ENCODE measurements at regions not wholly inside any gene's neighbourhood (a gene's known extent, or its start where the extent isn't known, plus 50 kb on each side); places are given as distances from the start of the nearest gene placed in this dataset.
"Not testable (repeated sequence)": the region's sequence is repeated elsewhere in the genome, so short reads cannot be mapped to it uniquely, and the experiment has no call there.

DNA sequence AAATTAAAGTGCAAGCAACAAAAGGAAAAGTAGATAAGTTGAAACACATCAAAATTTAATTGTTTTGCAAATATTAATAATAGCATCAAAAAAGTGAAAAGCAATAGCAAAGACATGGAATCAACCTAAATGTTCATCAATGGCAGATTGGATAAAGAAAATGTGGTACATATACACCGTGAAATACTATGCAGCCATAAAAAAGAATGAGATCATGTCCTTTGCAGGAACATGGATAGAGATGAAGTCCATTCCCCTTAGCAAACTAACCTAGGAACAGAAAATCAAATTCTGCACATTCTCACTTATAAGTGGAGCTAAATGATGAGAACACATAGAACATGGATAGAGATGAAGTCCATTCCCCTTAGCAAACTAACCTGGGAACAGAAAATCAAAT is 67.2 kb upstream of the SMAD3 start:
- H3K9me3 ChIP-seq (replicated peaks; ENCODE audit: control insufficient read depth, insufficient read depth, low read depth, low read length); H3K4me3 ChIP-seq; H4K20me1 ChIP-seq (replicated peaks; ENCODE audit: control insufficient read depth, insufficient read depth, low read length); H3K27me3 ChIP-seq (ENCODE audit: control insufficient read depth in 2 of 2, insufficient read depth in 2 of 2, low read length in 2 of 2); CTCF ChIA-PET (ENCODE audit: low intra/inter-chr PET ratio); FAIRE-seq; H3K36me3 ChIP-seq (ENCODE audit: control insufficient read depth, insufficient read depth, low read length); intact Hi-C loops (cut with micrococcal nuclease); in situ Hi-C loops (cut with MboI); POLR2A ChIA-PET; H2AFZ ChIP-seq (ENCODE audit: low read depth, low read length); H3K4me2 ChIP-seq (ENCODE audit: insufficient read depth, low read length); H3K9ac ChIP-seq (ENCODE audit: insufficient read depth in 1 of 2, low read depth in 2 of 2, low read length in 2 of 2); H3K79me2 ChIP-seq (ENCODE audit: control insufficient read depth, insufficient read depth, low read length); H3K27ac ChIP-seq (ENCODE audit: extremely low read depth, low read depth, low read length); ATAC-seq; H3K4me1 ChIP-seq (replicated peaks in 1 of 2; ENCODE audit: control insufficient read depth in 2 of 2, insufficient read depth in 2 of 2, low read length in 2 of 2); DNase-seq (ENCODE audit: extremely low read depth in 1 of 4, low spot score in 3 of 4); H3K9me1 ChIP-seq (ENCODE audit: control insufficient read depth, insufficient read depth, low read length); BruUV-seq (replicated peaks): not testable (repeated sequence)
- WGBS (ENCODE audit: insufficient coverage, low coverage, missing lambda C conversion rate): 50% methylated on average over 1 of the region's 1 CpG
- TF ChIP-seq ZNF146 (CRISPR knock-in tag; IDR thresholded peaks at IDR 0.05; ENCODE audit: unreplicated experiment) (peak; percentile 90), BCOR (IDR thresholded peaks at IDR 0.05) (0 out of 2 replicates have a peak, but pooled peaks have one; percentile 14), RBM25 (IDR thresholded peaks at IDR 0.05; ENCODE audit: low read depth, low read length, severe bottlenecking) (peak; percentile 39)

DNA sequence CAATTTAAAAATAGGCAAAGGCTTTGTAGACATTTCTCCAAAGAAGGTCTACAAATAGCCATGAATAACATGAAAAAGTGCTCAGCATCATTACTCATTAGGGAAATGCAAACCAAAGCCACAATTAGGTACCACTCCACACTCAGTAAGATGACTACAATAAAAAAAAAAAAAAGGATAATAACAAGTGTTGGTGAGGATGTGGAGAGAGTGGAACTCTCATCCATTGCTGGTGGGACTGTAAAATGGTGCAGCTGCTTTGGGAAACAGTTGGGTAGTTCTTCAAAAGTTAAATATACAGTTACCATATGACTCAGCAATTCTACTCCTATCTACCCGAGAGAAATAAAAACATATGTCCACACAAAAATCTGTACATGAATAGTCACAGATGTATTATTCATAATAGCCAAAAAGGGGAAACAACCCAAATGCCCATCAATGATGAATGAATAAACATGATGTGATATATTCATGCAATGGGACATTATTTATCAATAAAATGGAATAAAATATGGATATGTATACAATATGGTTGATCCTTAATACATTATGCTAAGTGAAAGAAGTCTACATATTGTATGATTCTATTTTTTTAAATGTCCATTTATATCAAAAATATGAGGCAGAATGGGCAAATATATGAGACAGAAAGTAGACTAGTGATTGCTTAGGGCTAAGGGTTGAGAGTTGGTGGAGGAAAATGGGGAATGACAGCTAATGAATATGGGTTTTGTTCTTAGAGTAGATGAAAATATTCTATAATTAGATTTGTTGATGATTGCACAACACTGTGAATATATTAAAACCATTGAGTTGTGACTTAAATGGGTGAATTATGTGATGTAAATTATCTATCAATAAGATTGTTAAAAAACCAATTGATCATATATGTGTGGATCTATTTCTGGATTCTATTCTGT is 66.1 kb upstream of the SMAD3 start:
- no peaks in the 10 kb centered on the region for H3K36me3 ChIP-seq (ENCODE audit: control insufficient read depth, insufficient read depth, low read length)
- FAIRE-seq (no peak), ATAC-seq (no peak), DNase-seq (ENCODE audit: extremely low read depth in 1 of 4, low spot score in 3 of 4) (no peak)
- intact Hi-C loops (cut with micrococcal nuclease): no loop called here
- H3K9me1 ChIP-seq (ENCODE audit: control insufficient read depth, insufficient read depth, low read length): no peaks in the 10 kb centered on the region
- no peaks in the 10 kb centered on the region for H4K20me1 ChIP-seq (replicated peaks; ENCODE audit: control insufficient read depth, insufficient read depth, low read length)
- H3K4me3 ChIP-seq: no peak overlapping the region
- BruUV-seq (replicated peaks): no TSS peak
- no peak overlapping the region for H3K27ac ChIP-seq (ENCODE audit: extremely low read depth, low read depth, low read length)
- peaks cover 0 to 2% of the 10 kb centered on the region in 2 experiments; a peak in 1 of 5 replicates for H3K27me3 ChIP-seq (ENCODE audit: control insufficient read depth in 2 of 2, insufficient read depth in 2 of 2, low read length in 2 of 2)
- no peaks in the 10 kb centered on the region for H3K79me2 ChIP-seq (ENCODE audit: control insufficient read depth, insufficient read depth, low read length)
- no peak overlapping the region for H3K9ac ChIP-seq (ENCODE audit: insufficient read depth in 1 of 2, low read depth in 2 of 2, low read length in 2 of 2)
- no peak overlapping the region for H3K4me2 ChIP-seq (ENCODE audit: insufficient read depth, low read length)
- no peaks in the 10 kb centered on the region for H3K9me3 ChIP-seq (replicated peaks; ENCODE audit: control insufficient read depth, insufficient read depth, low read depth, low read length)
- in situ Hi-C loops (cut with MboI): no loop called here
- H2AFZ ChIP-seq (ENCODE audit: low read depth, low read length): peak overlapping the region; percentile 46; the same call in 1 of the 2 replicates
- CTCF ChIA-PET (ENCODE audit: low intra/inter-chr PET ratio): no interaction called here
- WGBS (ENCODE audit: insufficient coverage, low coverage, missing lambda C conversion rate): 12% methylated on average over 1 of the region's 1 CpG
- peaks cover 0 to 3% of the 10 kb centered on the region in 2 experiments; a peak in 4 of 5 replicates for H3K4me1 ChIP-seq (replicated peaks in 1 of 2; ENCODE audit: control insufficient read depth in 2 of 2, insufficient read depth in 2 of 2, low read length in 2 of 2)
- POLR2A ChIA-PET: no interaction called here
- TF ChIP-seq ZNF830 (CRISPR knock-in tag; IDR thresholded peaks at IDR 0.05): no peak
- peak; percentile 69; the same call in 1 of the 2 replicates for TF ChIP-seq MAFK (IDR thresholded peaks at IDR 0.05; ENCODE audit: low read length)
- peak; percentile 88 for TF ChIP-seq MAFG (tag; conservative IDR thresholded peaks at IDR 0.05)
- TF ChIP-seq RNF2 (IDR thresholded peaks at IDR 0.05): no peak
- TF ChIP-seq NFE2 (IDR thresholded peaks at IDR 0.05; ENCODE audit: low read depth): peak; percentile 73
- TF ChIP-seq CEBPG (CRISPR knock-in tag; IDR thresholded peaks at IDR 0.05): no peak
- TF ChIP-seq CEBPG (tag; conservative IDR thresholded peaks at IDR 0.05 in 1 of 2, IDR thresholded peaks at IDR 0.05 in 1 of 2): peak; percentile 22 to 73; a peak in 2 of 4 replicates
- TF ChIP-seq ZSCAN32 (CRISPR knock-in tag; IDR thresholded peaks at IDR 0.05): no peak
- TF ChIP-seq CEBPB (tag; IDR thresholded peaks at IDR 0.05): peak; percentile 81
- TF ChIP-seq, protein P1, sequence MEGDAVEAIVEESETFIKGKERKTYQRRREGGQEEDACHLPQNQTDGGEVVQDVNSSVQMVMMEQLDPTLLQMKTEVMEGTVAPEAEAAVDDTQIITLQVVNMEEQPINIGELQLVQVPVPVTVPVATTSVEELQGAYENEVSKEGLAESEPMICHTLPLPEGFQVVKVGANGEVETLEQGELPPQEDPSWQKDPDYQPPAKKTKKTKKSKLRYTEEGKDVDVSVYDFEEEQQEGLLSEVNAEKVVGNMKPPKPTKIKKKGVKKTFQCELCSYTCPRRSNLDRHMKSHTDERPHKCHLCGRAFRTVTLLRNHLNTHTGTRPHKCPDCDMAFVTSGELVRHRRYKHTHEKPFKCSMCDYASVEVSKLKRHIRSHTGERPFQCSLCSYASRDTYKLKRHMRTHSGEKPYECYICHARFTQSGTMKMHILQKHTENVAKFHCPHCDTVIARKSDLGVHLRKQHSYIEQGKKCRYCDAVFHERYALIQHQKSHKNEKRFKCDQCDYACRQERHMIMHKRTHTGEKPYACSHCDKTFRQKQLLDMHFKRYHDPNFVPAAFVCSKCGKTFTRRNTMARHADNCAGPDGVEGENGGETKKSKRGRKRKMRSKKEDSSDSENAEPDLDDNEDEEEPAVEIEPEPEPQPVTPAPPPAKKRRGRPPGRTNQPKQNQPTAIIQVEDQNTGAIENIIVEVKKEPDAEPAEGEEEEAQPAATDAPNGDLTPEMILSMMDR (IDR thresholded peaks at IDR 0.05 in 2 of 3, conservative IDR thresholded peaks at IDR 0.05 in 1 of 3; ENCODE audit: insufficient read depth in 2 of 3, low read depth in 1 of 3, low read length in 3 of 3): 0 out of 6 replicates have a peak, but pooled peaks of 1 of the 3 experiments have one; percentile 2
- TF ChIP-seq ZNF316 (IDR thresholded peaks at IDR 0.05): peak; percentile 92
- peak; percentile 48; the same call in 1 of the 2 replicates for TF ChIP-seq ZNF184 (CRISPR knock-in tag; IDR thresholded peaks at IDR 0.05)
- peak; percentile 80 for TF ChIP-seq C11orf30 (IDR thresholded peaks at IDR 0.05; ENCODE audit: low read depth)
